NCI-H2107 treated with DMSO at 0.1 percent for 48 hours (cell line): ENCODE measurements at regions not wholly inside any gene's neighbourhood (a gene's known extent, or its start where the extent isn't known, plus 50 kb on each side); places are given as distances from the start of the nearest gene placed in this dataset.

Source experiments
- DNase-seq: peaks from one replicate; lab custom pipeline; 2025; ENCODE audit not compliant: unreplicated experiment; lab: John Stamatoyannopoulos, UW

- DNase-seq: peak; percentile 48
These were observed 50.4 kb upstream of the NEO1 start for GRCh38 chr15:73001840-73002239.

- no peak for DNase-seq
These were observed 52.0 kb upstream of the NEO1 start for GRCh38 chr15:73000293-73000692.

- no peak for DNase-seq
These were observed 52.7 kb upstream of the NEO1 start for GRCh38 chr15:72999586-72999985.

DNA sequence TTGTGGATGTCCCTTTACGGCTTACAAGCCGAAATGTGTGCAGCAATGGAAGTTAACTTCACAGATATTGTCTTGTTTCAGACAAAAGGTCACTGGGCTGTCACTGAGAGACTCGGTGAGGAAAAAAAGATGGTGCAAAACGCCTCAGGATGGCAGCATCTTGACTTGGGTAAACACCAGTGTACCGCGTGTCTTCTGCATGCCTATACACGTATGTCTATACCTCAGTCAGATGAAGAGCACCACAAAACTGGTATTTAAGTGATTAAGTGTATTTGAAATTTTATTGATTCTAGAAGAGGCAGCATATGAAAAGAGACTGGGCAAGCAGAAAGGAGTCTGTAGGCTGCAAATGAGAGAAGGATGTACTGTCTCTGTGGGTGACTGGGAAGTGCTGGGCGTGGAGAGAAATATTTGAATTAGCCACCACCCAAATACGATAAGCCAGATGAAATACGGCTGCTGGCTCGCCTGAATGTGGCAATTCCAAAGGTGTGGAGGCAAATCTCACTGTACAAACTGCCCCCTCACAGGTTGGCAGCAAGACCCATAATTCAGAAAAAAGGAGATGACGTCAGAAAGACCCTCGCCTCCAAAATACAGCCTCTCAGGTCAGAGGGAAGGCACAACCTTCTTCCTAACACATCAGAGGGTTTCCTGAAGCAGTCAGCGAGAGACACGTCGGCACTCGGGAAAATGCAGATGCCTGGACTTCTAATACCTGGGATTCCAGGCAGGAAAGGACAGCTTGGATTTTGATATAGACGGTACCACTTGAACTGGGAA lies 53.4 kb upstream of the NEO1 start:
- DNase-seq: no peak

DNA sequence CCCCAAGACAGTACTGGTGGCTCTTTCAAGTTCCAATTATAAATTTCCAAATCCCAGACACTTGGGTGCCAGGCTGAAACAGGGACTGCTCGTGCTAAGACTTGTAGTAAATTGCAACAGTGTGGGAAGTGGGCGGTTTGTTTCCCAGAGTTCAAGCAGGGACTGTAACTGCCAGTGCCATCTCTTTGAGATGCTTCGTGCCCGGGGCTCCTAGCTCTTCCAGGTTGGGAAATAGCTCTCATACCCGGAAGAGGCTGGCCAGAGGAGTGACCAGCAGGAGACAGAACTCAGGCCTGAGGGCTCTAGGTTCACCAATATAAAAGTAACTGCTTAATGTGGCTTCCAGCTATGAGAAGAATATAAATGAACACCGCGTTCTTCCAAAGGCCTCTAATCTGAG lies 54.0 kb upstream of the NEO1 start:
- DNase-seq: no peak

DNA sequence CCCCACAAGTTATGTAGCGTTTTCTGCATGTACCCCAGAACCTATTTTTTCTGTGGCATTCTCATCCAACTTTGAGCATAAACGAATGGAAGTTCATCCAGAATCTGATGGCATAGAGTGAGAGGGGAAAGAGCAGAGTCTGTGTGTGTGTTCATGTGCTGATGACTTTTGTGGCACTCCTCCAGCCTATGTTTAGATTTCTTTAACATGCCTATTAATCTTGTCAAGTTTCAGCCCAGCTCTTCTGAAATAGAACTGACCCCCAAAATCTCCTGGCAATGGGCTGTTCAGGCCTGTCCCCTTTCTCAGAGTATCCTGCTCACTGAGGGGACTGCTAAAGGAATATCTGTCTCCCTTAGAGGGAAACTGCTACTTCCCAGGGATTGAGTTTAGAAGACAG lies 56.4 kb upstream of the NEO1 start:
- no peak for DNase-seq

DNA sequence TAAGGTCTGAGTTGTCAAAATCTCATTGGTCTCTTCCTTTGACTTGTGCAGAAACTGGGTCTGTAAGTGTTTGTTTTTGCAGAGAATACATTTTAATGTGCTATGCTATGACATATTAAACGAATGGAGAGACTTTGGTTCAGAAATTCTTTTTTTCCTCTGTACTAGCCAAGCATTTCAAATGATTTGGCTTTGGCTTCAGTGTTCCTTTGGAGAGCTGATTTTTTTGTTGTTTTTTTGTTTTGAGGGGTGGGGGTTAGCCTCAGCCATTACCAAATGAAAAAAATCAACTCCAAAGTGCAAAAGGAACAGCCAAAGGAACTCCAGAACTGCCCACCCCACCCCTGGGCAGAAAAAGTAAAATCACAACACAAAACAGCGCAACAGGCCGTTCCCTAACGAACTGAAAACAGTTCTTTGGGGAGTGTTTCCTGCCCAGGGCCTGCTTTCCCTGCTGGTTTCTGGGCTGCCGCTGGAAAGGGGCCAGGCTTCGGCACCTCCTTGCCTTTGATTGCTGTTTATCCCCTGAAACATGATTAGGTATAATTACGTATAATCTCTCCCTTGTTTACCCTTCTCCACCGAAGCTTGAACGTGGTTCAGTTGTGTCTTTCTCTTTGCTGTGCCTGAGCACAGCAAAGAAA lies 57.6 kb upstream of the NEO1 start:
- DNase-seq: peak; percentile 18

- DNase-seq: no peak
These were observed 59.4 kb upstream of the NEO1 start for GRCh38 chr15:72992841-72993252.

DNA sequence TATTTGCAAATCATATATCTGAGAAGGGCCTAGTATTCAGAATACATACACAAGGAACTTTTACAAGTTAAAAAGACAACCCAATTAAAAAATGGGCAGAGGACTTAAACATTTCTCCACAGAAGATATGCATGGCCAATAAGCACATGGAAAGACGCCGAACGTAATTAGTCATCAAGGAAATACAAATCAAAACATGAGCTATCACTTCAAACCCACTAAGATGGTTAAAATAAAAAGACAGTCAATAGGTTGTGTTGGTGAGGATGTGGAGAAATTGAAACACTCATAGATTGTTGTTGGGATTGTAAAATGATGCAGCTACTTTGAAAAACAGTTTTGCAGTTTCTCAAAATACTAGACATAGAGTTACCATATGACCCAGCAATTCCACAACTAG lies 61.2 kb upstream of the NEO1 start:
- DNase-seq: no peak

- no peak for DNase-seq
These were observed 68.3 kb upstream of the NEO1 start for GRCh38 chr15:72983801-72984545.

GRCh38 chr15:72982714-72983113 lies 69.5 kb upstream of the NEO1 start:
- DNase-seq: no peak

DNA sequence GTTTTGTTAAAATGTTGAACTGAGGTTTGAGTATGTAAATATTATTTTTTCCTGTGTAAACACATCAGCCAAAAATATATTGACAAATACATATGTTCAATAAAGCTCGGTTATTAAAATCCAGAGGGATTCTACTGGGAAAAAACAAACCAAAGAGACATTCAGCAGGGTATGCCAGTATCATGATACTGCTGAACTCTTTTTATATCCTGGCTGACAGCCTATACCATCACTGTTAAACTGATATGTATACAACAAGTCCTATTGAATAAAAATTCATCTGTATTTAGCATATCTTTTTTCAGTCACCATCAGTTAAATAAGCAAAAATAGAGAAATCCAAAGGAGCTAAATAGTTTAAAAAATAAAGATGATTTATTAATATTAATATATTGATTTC lies 71.6 kb upstream of the NEO1 start:
- DNase-seq: no peak

DNA sequence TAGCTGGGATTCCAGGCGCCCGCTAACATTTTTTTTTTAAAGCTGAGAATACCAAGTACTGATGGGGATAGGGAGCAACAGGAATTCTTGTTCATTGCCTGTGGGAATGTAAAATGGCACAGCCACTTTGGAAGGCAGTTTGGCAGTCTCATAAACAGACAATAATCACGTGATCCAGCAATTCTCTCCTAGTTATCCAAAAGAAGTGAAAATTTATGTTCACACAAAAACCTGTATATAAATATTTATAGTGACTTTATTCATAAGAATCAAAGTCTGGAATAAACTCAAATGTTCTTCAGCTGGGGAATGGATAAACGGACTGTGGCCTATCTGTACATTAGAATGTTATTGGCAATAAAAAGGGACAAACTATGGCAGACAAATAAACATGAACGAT lies 72.5 kb upstream of the NEO1 start:
- DNase-seq: no peak

GRCh38 chr15:72979308-72979707 lies 73.0 kb upstream of the NEO1 start:
- DNase-seq: no peak

- DNase-seq: no peak
These were observed 74.0 kb upstream of the NEO1 start for GRCh38 chr15:72978223-72978622.

DNA sequence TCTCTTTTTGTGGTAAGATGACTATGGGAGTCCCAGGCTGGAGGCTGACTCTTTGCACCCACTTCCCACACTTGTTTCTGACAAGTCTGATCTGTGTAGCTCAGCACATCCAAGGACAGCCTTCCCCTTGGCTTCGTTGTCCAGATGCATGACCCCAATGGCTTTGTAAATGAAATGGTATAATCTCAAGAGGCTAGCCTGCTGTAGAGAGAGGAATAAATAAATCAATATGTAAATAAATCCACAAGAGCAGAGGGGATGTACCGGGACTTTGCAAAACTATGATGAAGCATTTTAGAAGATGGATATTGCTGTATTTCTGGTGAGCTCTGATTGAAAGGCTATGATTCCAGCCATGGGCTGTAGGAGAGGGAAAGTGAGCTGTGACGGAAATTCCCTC lies 79.9 kb upstream of the NEO1 start:
- DNase-seq: no peak

DNA sequence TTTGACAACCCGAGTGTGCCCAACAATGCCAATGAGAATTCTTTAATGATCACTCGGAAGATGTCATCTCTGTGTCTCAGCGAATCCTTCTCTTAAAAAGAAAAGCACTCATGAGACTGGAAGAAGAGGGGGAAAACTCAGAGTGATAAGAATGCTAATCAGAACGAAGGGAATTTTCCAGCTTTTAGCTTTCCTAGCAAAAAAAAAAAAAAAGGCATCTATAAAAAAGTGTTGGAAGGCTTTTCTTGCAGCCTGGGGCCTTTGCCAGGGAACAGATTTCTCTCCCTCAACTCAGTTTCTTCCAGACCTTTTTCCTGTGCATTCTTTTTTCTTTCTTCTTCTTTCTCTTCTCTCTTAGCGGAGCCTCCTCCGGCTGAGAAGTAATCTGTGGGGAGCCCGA lies 80.5 kb upstream of the NEO1 start:
- DNase-seq: no peak

- DNase-seq: no peak
These were observed 81.1 kb upstream of the NEO1 start for GRCh38 chr15:72970933-72971760.

GRCh38 chr15:72968531-72968922 lies 83.7 kb upstream of the NEO1 start:
- no peak for DNase-seq

GRCh38 chr15:72967811-72968530 lies 84.3 kb upstream of the NEO1 start:
- DNase-seq: no peak

- no peak for DNase-seq
These were observed 84.9 kb upstream of the NEO1 start for GRCh38 chr15:72967397-72967796.
